OCI-LY7 (cell line): ENCODE measurements at regions not wholly inside any gene's neighbourhood (a gene's known extent, or its start where the extent isn't known, plus 50 kb on each side); places are given as distances from the start of the nearest gene placed in this dataset.

Experiments used
- BruUV-seq: library from RNA; stranded (reverse); fragments of 400-500 nt; replicated peaks from 2 replicates; lab custom pipeline; 2021; lab: Mats Ljungman, UMichigan
- CTCF ChIA-PET: fragments of 300-600 bp; sonication (Branson Sonifier 250); formaldehyde crosslinking; loops from one replicate; lab custom pipeline; 2022; ENCODE audit warnings: antibody characterized with exemption; ENCODE audit not compliant: unreplicated experiment; lab: Charles Lee
- POLR2A ChIA-PET: fragments of 300-600 bp; sonication (Branson Sonifier 250); formaldehyde crosslinking; loops from one replicate; lab custom pipeline; 2022; ENCODE audit warnings: antibody characterized with exemption; lab: Charles Lee
- DNase-seq: peaks from one replicate; pipeline ENCODE4 v3.0.0-alpha.2; 2015; ENCODE audit warnings: low spot score
- H2AFZ ChIP-seq: fragments of 200-600 bp; sonication (generic), shearing (Covaris generic); 2 replicates; pipeline ENCODE4 v1.6.1; 2014; ENCODE audit warnings: mild to moderate bottlenecking, antibody characterized with exemption, low read length, moderate library complexity
- H3K27ac ChIP-seq: fragments of 200-600 bp; sonication (generic); 2 replicates; pipeline ENCODE4 v1.5.1; 2014; ENCODE audit warnings: mixed run types, low read depth, mild to moderate bottlenecking, moderate library complexity, low read length, inconsistent platforms; ENCODE audit not compliant: poor library complexity, severe bottlenecking
- H3K36me3 ChIP-seq: fragments of 200-600 bp; sonication (generic); 2 replicates; pipeline ENCODE4 v1.6.1; 2014; ENCODE audit warnings: mild to moderate bottlenecking, antibody characterized with exemption, low read length, moderate library complexity, mixed read lengths; ENCODE audit not compliant: insufficient read depth
- H3K4me1 ChIP-seq: fragments of 200-600 bp; sonication (generic); 2 replicates; pipeline ENCODE4 v1.5.1; 2014; ENCODE audit warnings: mild to moderate bottlenecking, low read length; ENCODE audit not compliant: insufficient read depth, poor library complexity, severe bottlenecking
- H3K4me2 ChIP-seq: fragments of 200-600 bp; sonication (generic); 2 replicates; pipeline ENCODE4 v1.6.1; 2014; ENCODE audit warnings: mild to moderate bottlenecking, low read length
- H3K4me3 ChIP-seq: fragments of 200-600 bp; sonication (generic); 2 replicates; pipeline ENCODE4 v1.5.1; 2014; ENCODE audit warnings: mild to moderate bottlenecking, low read depth, low read length; ENCODE audit not compliant: poor library complexity, severe bottlenecking
- H3K79me2 ChIP-seq: fragments of 200-600 bp; sonication (generic); 2 replicates; pipeline ENCODE4 v1.6.1; 2016; ENCODE audit warnings: low read depth, mild to moderate bottlenecking, low read length, moderate library complexity, mixed read lengths; ENCODE audit not compliant: insufficient read depth
- H3K9me2 ChIP-seq: fragments of 200-600 bp; sonication (generic); 2 replicates; pipeline ENCODE4 v1.6.1; 2016; ENCODE audit warnings: mild to moderate bottlenecking, low read length, mixed read lengths; ENCODE audit not compliant: insufficient read depth
- H3K9me3 ChIP-seq: fragments of 200-600 bp; sonication (generic); 2 replicates; pipeline ENCODE4 v1.6.1; 2014; ENCODE audit warnings: mild to moderate bottlenecking, mixed run types, low read length, mixed read lengths
- H4K20me1 ChIP-seq: fragments of 200-600 bp; sonication (generic); 2 replicates; pipeline ENCODE4 v1.6.1; 2014; ENCODE audit warnings: mild to moderate bottlenecking, antibody characterized with exemption, low read length, moderate library complexity, mixed read lengths; ENCODE audit not compliant: insufficient read depth
- EZH2phosphoT487 ChIP-seq: fragments of 200-600 bp; sonication (generic); IDR thresholded peaks from 2 replicates; pipeline ENCODE4 v1.6.1; 2018; ENCODE audit warnings: low read depth, borderline replicate concordance, mild to moderate bottlenecking, mixed run types, antibody characterized with exemption, low read length, moderate library complexity, mixed read lengths
- intact Hi-C: fragments of 100-400 bp; cut with micrococcal nuclease; formaldehyde crosslinking; loops from one replicate; pipeline ENCODE4 v1.10.0; 2022; ENCODE audit not compliant: unreplicated experiment
- TF ChIP-seq, protein P1 (sequence below): fragments of 200-600 bp; sonication (generic); conservative IDR thresholded peaks from 2 replicates; pipeline ENCODE4 v1.5.1; 2014; ENCODE audit warnings: mild to moderate bottlenecking, antibody characterized with exemption, low read length, moderate library complexity, mixed read lengths

DNA sequence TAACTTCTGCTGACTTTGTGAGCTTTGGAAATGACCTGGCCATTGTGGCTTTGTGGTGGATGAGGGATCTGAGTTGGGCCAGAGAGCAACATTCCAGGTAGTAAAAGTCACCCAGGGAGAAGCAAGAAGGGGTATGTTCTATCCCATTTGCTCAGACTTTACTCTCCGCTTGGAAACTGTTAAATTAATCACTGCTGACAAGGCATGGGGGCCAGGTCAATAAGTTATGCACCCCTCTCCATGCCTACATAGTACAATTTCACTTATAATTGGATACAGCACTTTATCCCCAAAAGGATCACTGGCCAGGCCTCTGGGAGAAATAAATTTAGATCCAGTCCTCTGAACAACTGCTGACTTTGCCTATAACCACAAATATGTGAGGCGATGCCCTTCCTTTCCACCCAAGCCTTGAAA, 92.1 kb downstream of the RPRM start:
- Histone ChIP-seq H3K36me3 (no peaks in the 10 kb centered on the region), H4K20me1 (no peaks in the 10 kb centered on the region), H3K4me1 (no peaks in the 10 kb centered on the region), H3K9me3 (no peaks in the 10 kb centered on the region), H3K79me2 (no peaks in the 10 kb centered on the region), H3K27ac (no peak overlapping the region), H3K4me2 (no peak overlapping the region), H3K9me2 (no peaks in the 10 kb centered on the region), H3K4me3 (no peak overlapping the region), H2AFZ (no peak overlapping the region)
- BruUV-seq, result no TSS peak
- POLR2A ChIA-PET, result interaction anchor here (1.4 kb wide), 1 partner anchor 27 kb away, joined by 3 read pairs; no protein-coding TSS in a partner anchor
- no peak for DNase-seq
- intact Hi-C loops, result no loop called here
- no peak for TF ChIP-seq EZH2phosphoT487
- TF ChIP-seq, protein P1, sequence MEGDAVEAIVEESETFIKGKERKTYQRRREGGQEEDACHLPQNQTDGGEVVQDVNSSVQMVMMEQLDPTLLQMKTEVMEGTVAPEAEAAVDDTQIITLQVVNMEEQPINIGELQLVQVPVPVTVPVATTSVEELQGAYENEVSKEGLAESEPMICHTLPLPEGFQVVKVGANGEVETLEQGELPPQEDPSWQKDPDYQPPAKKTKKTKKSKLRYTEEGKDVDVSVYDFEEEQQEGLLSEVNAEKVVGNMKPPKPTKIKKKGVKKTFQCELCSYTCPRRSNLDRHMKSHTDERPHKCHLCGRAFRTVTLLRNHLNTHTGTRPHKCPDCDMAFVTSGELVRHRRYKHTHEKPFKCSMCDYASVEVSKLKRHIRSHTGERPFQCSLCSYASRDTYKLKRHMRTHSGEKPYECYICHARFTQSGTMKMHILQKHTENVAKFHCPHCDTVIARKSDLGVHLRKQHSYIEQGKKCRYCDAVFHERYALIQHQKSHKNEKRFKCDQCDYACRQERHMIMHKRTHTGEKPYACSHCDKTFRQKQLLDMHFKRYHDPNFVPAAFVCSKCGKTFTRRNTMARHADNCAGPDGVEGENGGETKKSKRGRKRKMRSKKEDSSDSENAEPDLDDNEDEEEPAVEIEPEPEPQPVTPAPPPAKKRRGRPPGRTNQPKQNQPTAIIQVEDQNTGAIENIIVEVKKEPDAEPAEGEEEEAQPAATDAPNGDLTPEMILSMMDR, result no peak
- CTCF ChIA-PET, result no interaction called here

DNA sequence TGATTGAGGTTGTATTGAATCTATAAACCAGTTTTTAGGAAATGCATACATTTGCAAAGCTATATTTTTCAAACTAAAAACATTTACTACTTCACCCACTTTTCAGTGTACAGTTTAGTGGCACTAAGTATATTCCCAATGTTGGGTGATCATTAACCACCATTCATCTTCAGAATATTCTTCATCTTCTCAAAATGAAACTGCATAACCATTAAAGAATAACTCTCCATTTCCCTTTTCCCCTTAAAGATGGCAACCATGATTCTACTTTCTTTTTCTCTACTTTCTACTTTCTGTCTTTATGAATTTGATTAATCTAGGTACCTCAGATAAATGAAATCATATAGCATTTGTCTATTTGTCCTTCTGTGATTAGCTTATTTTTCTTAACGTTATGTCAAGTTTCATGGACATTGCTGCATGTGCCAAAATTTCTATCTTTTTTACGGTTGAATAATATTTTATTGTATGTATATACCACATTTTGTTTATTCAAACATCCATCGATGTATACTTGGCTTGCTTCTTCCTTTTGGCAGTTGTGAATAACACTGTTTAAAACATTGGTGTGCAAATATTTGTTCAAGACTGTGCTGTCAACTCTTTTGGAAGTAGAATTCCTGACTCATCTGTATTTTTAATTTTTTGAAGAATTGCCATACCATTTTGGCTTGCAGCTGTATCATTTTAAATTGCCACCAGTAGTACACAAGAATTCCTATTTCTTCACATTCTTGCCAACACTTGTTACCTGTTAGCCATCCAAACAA, 104.9 kb downstream of the RPRM start:
- no TSS peak for BruUV-seq
- H3K79me2 ChIP-seq, result no peaks in the 10 kb centered on the region
- no peaks in the 10 kb centered on the region for H3K9me3 ChIP-seq
- intact Hi-C loops, result no loop called here
- POLR2A ChIA-PET, result interaction anchor here (0.7 to 1.1 kb wide), 2 partner anchors 9 to 46 kb away, joined by 3 read pairs; no protein-coding TSS in a partner anchor
- H3K36me3 ChIP-seq, result no peaks in the 10 kb centered on the region
- H3K27ac ChIP-seq, result no peak overlapping the region
- H4K20me1 ChIP-seq, result no peaks in the 10 kb centered on the region
- TF ChIP-seq, protein P1, result no peak
- TF ChIP-seq EZH2phosphoT487, result no peak
- no peaks in the 10 kb centered on the region for H3K4me1 ChIP-seq
- CTCF ChIA-PET, result no interaction called here
- no peak overlapping the region for H2AFZ ChIP-seq
- H3K4me2 ChIP-seq, result no peak overlapping the region
- H3K4me3 ChIP-seq, result no peak overlapping the region
- no peaks in the 10 kb centered on the region for H3K9me2 ChIP-seq
- no peak for DNase-seq

DNA sequence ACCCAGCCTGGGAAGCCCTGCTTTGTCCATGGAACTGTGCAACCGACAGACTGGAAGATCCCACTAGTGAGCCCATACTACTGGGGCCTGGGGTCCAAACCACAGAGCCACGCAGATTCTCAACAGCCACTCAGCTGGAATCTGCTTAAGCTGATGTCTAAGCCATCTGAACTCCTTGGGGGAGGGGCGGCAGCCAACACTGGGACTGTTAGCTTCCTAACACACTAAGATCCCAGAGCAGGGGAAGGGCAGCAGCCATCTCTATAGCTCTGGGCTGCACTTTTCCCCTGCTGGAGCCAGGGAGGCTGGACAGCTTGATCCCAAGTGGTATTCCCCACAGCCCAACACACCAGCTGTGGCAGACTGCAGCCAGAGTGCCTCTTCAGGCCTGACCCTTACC, 118.3 kb downstream of the RPRM start:
- ChIA-PET CTCF (no interaction called here), POLR2A (no interaction called here)
- BruUV-seq, result no TSS peak
- Histone ChIP-seq H3K9me2 (no peaks in the 10 kb centered on the region), H3K4me1 (no peaks in the 10 kb centered on the region), H3K4me2 (no peak overlapping the region), H3K79me2 (no peaks in the 10 kb centered on the region), H2AFZ (no peak overlapping the region), H3K9me3 (no peaks in the 10 kb centered on the region), H3K4me3 (no peak overlapping the region), H4K20me1 (no peaks in the 10 kb centered on the region), H3K36me3 (no peaks in the 10 kb centered on the region), H3K27ac (no peak overlapping the region)
- DNase-seq, result no peak
- no peak for TF ChIP-seq EZH2phosphoT487
- intact Hi-C loops, result no loop called here
